BLaER1 treated with 17β-estradiol and CSF1 and Interleukin-3, amounts not matched to agents 10 nM and 100 nM (cell line): ENCODE measurements at regions not wholly inside any gene's neighbourhood (a gene's known extent, or its start where the extent isn't known, plus 50 kb on each side); places are given as distances from the start of the nearest gene placed in this dataset.

ENCODE experiments used
- H3K27ac ChIP-seq, 11 experiments: shearing (Covaris generic); formaldehyde crosslinking; 2 replicates each; pipeline ENCODE4 v1.8.1; 2022
- H3K27me3 ChIP-seq, 11 experiments: shearing (Covaris generic); formaldehyde crosslinking; 2 replicates each; pipeline ENCODE4 v1.8.1; 2022
- H3K36me3 ChIP-seq, 11 experiments: shearing (Covaris generic); formaldehyde crosslinking; 2 replicates each; pipeline ENCODE4 v1.8.1; 2022
- H3K4me1 ChIP-seq, 10 experiments: shearing (Covaris generic); formaldehyde crosslinking; 2 replicates each; pipeline ENCODE4 v1.8.1; 2022
- H3K4me2 ChIP-seq, 11 experiments: shearing (Covaris generic); formaldehyde crosslinking; 2 replicates each; pipeline ENCODE4 v1.8.1; 2022
- H3K4me3 ChIP-seq, 10 experiments: shearing (Covaris generic); formaldehyde crosslinking; 2 replicates each; pipeline ENCODE4 v1.8.1; 2022
- H3K9ac ChIP-seq, 11 experiments: shearing (Covaris generic); formaldehyde crosslinking; 2 replicates each; pipeline ENCODE4 v1.8.1; 2022
- H3K9me3 ChIP-seq, 11 experiments: shearing (Covaris generic); formaldehyde crosslinking; replicated peaks in 1 of 11; 2 replicates each; pipeline ENCODE4 v1.8.1; 2022
- H4K20me1 ChIP-seq, 11 experiments: shearing (Covaris generic); formaldehyde crosslinking; 2 replicates each; pipeline ENCODE4 v1.8.1; 2022
- Cebpa-rat ChIP-seq, 11 experiments: shearing (Covaris generic); IDR thresholded peaks; 2 replicates each; pipeline ENCODE4 v1.8.1; 2022

DNA sequence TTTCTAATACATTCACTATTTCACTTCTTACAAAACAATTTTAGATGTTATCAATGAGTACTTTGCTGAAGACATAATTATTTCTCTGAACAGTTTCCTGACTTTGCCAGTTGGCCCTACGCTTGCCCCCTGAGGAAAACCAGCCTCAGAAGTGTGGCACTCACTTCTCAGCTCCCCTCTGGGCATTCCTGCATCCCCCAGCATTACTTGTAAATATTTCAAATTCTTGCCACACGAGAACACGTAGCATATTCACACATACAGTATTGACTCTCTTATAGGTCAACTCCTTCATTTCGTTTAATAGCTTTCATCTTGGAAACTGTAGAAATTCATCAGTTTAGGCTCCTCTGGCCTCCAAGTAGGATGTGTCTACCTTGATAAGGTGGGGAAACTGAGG, 65.2 kb downstream of the OTX2 start:
- Histone ChIP-seq H3K27me3 (no peaks in the 10 kb centered on the region), H3K4me2 (no peak overlapping the region)
- no peak for TF ChIP-seq Cebpa-rat (IDR thresholded peaks at IDR 0.05)

DNA sequence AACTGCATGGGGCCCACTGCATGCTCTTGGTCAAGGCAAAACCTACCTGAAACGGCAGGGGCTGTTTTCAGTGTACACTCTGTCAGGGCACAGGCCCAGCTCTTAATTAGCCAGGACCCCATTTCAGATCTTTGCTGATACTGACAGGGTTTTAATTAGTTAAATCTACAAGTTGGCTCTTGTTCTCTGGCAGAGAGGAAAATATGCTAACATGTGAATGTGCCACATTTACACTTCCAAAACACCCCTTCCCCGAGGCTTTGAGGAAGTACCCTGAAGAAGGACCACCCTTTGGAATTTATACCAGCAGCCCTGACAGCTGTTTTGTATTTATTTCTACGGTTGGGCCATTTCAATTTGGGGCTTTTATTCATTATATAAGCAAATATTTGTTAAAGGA, 66.3 kb downstream of the OTX2 start:
- Histone ChIP-seq H3K36me3 (no peaks in the 10 kb centered on the region), H3K9me3 (no peaks in the 10 kb centered on the region), H3K4me3 (no peak overlapping the region), H3K9ac (no peak overlapping the region), H3K4me2 (no peak overlapping the region), H3K27ac (no peak overlapping the region), H3K4me1 (no peaks in the 10 kb centered on the region), H4K20me1 (no peaks in the 10 kb centered on the region), H3K27me3 (no peaks in the 10 kb centered on the region)
- TF ChIP-seq Cebpa-rat (IDR thresholded peaks at IDR 0.05): no peak

More for the DNA sequence above, 65.2 kb downstream of the OTX2 start:
- no peak overlapping the region for H3K4me3 ChIP-seq
- H3K9ac ChIP-seq: no peak overlapping the region
- no peaks in the 10 kb centered on the region for H3K9me3 ChIP-seq
- H4K20me1 ChIP-seq: no peaks in the 10 kb centered on the region
- H3K4me1 ChIP-seq: no peaks in the 10 kb centered on the region
- H3K36me3 ChIP-seq: no peaks in the 10 kb centered on the region
- H3K27ac ChIP-seq: no peak overlapping the region

DNA sequence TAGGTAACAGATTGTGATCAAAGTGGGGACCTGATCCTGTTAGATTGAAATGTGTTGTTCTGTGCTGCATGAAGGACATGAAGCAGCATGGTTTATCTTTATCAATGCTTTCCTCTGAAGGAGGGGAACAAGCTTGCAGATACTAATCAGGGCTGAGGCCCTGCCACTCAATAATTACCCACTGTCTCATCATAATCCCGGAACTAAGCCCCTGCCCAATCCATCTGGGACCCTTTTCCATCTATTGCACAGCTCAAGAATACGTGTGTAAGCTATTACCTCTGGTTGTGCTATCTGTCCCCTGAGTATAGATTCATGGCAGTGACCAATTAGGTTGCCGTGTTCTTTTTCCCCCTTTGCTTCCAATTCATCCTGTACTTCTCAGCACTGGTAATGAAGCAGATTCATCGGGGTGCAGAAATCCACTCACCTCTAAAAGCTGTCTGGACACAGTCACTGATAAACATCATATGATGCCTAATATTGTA, 67.8 kb downstream of the OTX2 start:
- Histone ChIP-seq H3K9me3 (no peaks in the 10 kb centered on the region), H3K4me3 (no peak overlapping the region), H3K36me3 (no peaks in the 10 kb centered on the region), H3K4me1 (no peaks in the 10 kb centered on the region), H3K9ac (no peak overlapping the region), H3K27me3 (no peaks in the 10 kb centered on the region), H3K4me2 (no peak overlapping the region), H4K20me1 (no peaks in the 10 kb centered on the region), H3K27ac (no peak overlapping the region)
- no peak for TF ChIP-seq Cebpa-rat (IDR thresholded peaks at IDR 0.05)

DNA sequence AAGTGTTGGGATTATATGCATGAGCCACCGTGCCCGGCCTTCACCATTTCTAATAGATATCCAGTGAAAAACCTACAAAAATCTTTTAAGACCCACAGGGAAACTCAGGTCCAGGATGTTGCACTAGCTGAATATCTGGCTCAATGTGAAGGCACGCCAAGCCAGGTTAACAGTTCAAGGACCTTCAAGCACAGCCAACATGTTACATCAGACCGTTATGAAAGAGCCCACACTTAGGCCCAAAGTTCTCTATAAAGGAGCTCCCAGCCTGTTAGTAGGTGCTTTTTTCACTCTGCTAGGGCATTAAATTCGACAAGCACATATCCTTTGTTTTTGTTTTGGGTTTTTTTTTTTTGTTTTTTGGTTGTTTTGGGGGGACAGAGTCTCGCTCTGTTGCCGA, 69.0 kb downstream of the OTX2 start:
- H4K20me1 ChIP-seq: no peaks in the 10 kb centered on the region
- no peak for TF ChIP-seq Cebpa-rat (IDR thresholded peaks at IDR 0.05)

DNA sequence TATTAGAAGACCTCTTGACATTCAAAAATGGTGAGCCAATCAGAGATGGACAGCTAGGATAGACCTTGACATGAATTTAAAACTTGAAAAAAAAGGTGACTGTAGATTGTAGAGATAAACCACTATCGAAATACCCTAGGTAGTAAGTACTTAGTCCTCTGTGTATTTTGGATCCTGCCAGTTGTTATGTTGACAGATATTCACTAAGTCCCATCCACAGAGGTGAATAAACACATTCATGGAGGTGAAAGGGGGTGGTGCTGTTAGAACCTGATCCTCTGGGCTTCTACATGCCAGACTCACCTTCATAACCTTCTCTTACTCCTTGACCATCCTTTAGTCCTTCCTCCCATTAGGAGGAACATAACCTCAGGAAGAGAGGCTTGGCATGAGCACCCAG, 72.3 kb downstream of the OTX2 start:
- no peak overlapping the region for H3K4me2 ChIP-seq
- H3K4me1 ChIP-seq: no peaks in the 10 kb centered on the region
- H3K9me3 ChIP-seq: no peaks in the 10 kb centered on the region
- H3K27me3 ChIP-seq: no peaks in the 10 kb centered on the region
- H3K9ac ChIP-seq: no peak overlapping the region
- H3K4me3 ChIP-seq: no peak overlapping the region
- H4K20me1 ChIP-seq: no peaks in the 10 kb centered on the region
- H3K36me3 ChIP-seq: no peaks in the 10 kb centered on the region
- TF ChIP-seq Cebpa-rat (IDR thresholded peaks at IDR 0.05): no peak
- H3K27ac ChIP-seq: no peak overlapping the region

More for the DNA sequence above, 69.0 kb downstream of the OTX2 start:
- no peaks in the 10 kb centered on the region for H3K36me3 ChIP-seq
- H3K27ac ChIP-seq: no peak overlapping the region
- H3K9me3 ChIP-seq: no peaks in the 10 kb centered on the region
- H3K4me1 ChIP-seq: no peaks in the 10 kb centered on the region
- H3K4me3 ChIP-seq: no peak overlapping the region
- H3K27me3 ChIP-seq: no peaks in the 10 kb centered on the region
- H3K9ac ChIP-seq: no peak overlapping the region
- H3K4me2 ChIP-seq: no peak overlapping the region

DNA sequence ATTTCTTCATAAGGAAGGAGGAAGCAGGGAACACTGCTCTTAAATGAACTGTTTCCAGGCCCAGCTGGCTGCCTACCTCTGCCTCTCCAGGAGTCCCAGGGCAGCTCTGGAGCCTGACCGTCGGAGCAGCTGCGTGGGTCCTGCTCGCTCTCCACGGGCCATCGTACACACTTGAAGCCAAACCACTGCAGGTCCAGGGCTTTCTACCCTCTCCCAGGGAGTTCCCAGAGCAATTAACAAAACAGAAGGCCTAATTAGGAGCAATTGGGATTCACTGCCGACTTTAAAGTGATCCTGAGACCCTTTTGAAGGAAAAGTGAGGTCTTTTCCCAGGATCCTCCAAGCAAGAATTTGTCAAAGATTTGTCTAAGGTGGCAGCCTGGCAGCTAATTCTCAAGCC, 76.9 kb downstream of the OTX2 start:
- no peaks in the 10 kb centered on the region for H3K27me3 ChIP-seq

DNA sequence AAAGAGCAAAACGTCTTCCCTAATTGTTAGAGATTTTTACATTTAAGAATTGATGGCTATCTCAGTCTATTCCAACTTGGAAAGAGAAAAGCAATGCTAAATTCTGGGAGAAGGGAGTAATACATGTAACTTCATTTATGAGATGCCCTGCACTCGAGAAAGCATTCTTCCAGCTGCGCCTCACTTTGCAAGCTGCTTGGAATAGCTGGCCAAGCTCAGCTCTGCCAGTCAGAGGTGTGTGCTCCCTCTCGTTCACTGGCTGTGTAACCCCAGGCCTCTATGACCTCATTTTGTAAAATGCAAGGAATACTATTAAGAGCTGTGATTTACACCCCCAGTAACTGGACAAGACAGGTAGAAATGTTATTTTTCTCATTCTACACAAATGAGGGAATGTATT, 79.1 kb downstream of the OTX2 start:
- TF ChIP-seq Cebpa-rat (IDR thresholded peaks at IDR 0.05): no peak
- no peaks in the 10 kb centered on the region for H3K36me3 ChIP-seq
- no peaks in the 10 kb centered on the region for H4K20me1 ChIP-seq
- no peak overlapping the region for H3K27ac ChIP-seq
- no peaks in the 10 kb centered on the region for H3K27me3 ChIP-seq
- H3K4me2 ChIP-seq: no peak overlapping the region
- H3K4me1 ChIP-seq: no peaks in the 10 kb centered on the region
- H3K9ac ChIP-seq: no peak overlapping the region
- H3K4me3 ChIP-seq: no peak overlapping the region
- no peaks in the 10 kb centered on the region for H3K9me3 ChIP-seq

More for the DNA sequence above, 76.9 kb downstream of the OTX2 start:
- TF ChIP-seq Cebpa-rat (IDR thresholded peaks at IDR 0.05): no peak
- Histone ChIP-seq H3K9ac (no peak overlapping the region), H3K4me3 (no peak overlapping the region), H3K9me3 (no peaks in the 10 kb centered on the region), H3K36me3 (no peaks in the 10 kb centered on the region), H3K4me2 (no peak overlapping the region), H3K27ac (no peak overlapping the region), H3K4me1 (no peaks in the 10 kb centered on the region), H4K20me1 (no peaks in the 10 kb centered on the region)

DNA sequence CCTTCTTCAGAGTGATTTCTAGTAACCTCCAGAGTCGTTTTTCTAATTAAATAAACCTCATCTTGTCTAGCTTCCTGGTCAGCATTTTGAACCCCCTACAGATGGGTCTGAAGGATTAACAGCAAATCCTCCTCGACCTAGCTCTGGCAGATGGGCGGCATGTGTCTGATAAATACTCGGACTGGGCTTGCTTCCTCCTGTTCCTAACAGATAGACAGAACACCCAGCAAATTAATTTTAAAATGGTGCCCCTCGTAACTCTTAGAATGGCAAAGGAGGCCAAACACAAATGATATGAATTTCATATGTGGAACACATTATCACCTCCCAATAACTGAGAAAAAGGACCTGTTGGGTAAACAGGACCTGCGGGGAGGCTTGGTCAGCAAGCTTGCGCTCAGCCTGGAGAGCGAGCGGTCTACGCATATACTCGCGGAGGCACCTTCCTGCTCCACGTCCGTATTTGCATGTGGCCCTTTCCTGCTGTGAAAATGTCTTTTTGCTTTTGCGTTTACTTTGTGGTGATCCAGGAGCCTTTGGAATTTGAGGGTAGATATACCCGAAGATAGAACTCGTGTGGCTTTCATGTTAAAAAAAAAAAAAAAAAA, 79.6 kb downstream of the OTX2 start:
- Histone ChIP-seq H3K9ac (no peak overlapping the region), H3K27me3 (no peaks in the 10 kb centered on the region), H3K4me2 (no peak overlapping the region), H3K9me3 (no peaks in the 10 kb centered on the region), H3K36me3 (no peaks in the 10 kb centered on the region), H4K20me1 (no peaks in the 10 kb centered on the region), H3K4me1 (no peaks in the 10 kb centered on the region), H3K27ac (no peak overlapping the region), H3K4me3 (no peak overlapping the region)
- TF ChIP-seq Cebpa-rat (IDR thresholded peaks at IDR 0.05): no peak

DNA sequence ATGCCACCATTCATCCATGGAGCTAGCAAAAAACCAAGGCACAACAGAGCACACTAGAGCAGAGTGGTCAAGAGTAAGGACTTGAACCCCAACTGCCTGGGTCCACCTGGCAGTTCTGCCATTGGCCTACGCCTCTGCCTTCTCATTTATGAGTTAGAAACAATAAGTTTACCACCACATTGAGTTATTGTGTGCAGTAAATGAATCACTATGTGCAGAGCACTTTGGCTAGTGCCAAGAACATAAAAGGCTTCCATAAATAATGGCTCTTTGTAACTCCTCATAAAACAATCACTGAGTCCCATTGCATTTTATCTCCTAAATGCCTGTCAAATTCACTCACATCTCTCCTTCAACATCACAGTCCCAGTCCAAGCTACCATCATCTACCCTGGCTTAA, 86.3 kb downstream of the OTX2 start:
- Histone ChIP-seq H3K9ac (no peak overlapping the region), H3K9me3 (no peaks in the 10 kb centered on the region), H3K4me2 (no peak overlapping the region), H4K20me1 (no peaks in the 10 kb centered on the region), H3K4me1 (no peaks in the 10 kb centered on the region), H3K27ac (no peak overlapping the region), H3K27me3 (no peaks in the 10 kb centered on the region), H3K36me3 (no peaks in the 10 kb centered on the region), H3K4me3 (no peak overlapping the region)
- TF ChIP-seq Cebpa-rat (IDR thresholded peaks at IDR 0.05): no peak

DNA sequence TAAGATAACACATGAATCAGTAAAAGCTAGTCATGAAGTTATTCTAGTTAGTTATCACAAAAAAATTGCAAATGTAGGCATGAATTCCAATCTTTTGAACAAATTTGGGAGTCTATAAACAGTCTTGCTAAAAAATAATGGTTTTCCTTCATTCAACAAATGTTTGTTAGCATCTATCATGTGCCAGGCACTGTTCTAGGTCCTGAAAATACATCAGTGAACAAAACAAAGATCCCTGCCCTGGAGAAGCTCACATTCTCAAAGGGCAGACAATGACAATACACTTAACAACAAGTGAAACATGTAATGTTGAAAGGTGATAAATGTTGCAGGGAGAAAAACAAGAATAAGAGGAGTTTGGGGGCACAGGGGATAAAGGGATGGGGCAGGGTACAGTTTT, 86.9 kb downstream of the OTX2 start:
- Histone ChIP-seq H3K4me3 (no peak overlapping the region), H3K27ac (no peak overlapping the region), H3K4me2 (no peak overlapping the region), H3K9ac (no peak overlapping the region), H3K9me3 (no peaks in the 10 kb centered on the region), H3K27me3 (no peaks in the 10 kb centered on the region), H4K20me1 (no peaks in the 10 kb centered on the region), H3K36me3 (no peaks in the 10 kb centered on the region), H3K4me1 (no peaks in the 10 kb centered on the region)
- no peak for TF ChIP-seq Cebpa-rat (IDR thresholded peaks at IDR 0.05)
